ENCODE measurements at regions not wholly inside any gene's neighbourhood (a gene's known extent, or its start where the extent isn't known, plus 50 kb on each side); places are given as distances from the start of the nearest gene placed in this dataset.

- DNase-seq: no peak
Measured at GRCh38 chr13:107851670-107852069, 363.7 kb downstream of the LIG4 start.

GRCh38 chr13:107847406-107847805, 367.9 kb downstream of the LIG4 start:
- peak; percentile 63 for DNase-seq

- no peak for DNase-seq
Measured at GRCh38 chr13:107846642-107847041, 368.7 kb downstream of the LIG4 start.

- no peak for DNase-seq
Measured at GRCh38 chr13:107845911-107846310, 369.4 kb downstream of the LIG4 start.

GRCh38 chr13:107843681-107844080, 371.7 kb downstream of the LIG4 start:
- DNase-seq: no peak

GRCh38 chr13:107843281-107843680, 372.1 kb downstream of the LIG4 start:
- no peak for DNase-seq

- DNase-seq: no peak
Measured at GRCh38 chr13:107842562-107843180, 372.7 kb downstream of the LIG4 start.

GRCh38 chr13:107838588-107839161, 376.7 kb downstream of the LIG4 start:
- peak; percentile 98 for DNase-seq

GRCh38 chr13:107836685-107837084, 378.7 kb downstream of the LIG4 start:
- peak; percentile 66 for DNase-seq

- no peak for DNase-seq
Measured at GRCh38 chr13:107835339-107836018, 379.9 kb downstream of the LIG4 start.

- no peak for DNase-seq
Measured at GRCh38 chr13:107834717-107835116, 380.6 kb downstream of the LIG4 start.

GRCh38 chr13:107834281-107834680, 381.1 kb downstream of the LIG4 start:
- no peak for DNase-seq

GRCh38 chr13:107832500-107833100, 382.7 kb downstream of the LIG4 start:
- no peak for DNase-seq

GRCh38 chr13:107830804-107831203, 384.5 kb downstream of the LIG4 start:
- no peak for DNase-seq

- no peak for DNase-seq
Measured at GRCh38 chr13:107827840-107828549, 387.3 kb downstream of the LIG4 start.

- DNase-seq: peak; percentile 95
Measured at GRCh38 chr13:107824635-107825034, 390.7 kb downstream of the LIG4 start.

GRCh38 chr13:107822006-107822405, 393.3 kb downstream of the LIG4 start:
- no peak for DNase-seq

- DNase-seq: no peak
Measured at GRCh38 chr13:107821492-107821891, 393.8 kb downstream of the LIG4 start.

GRCh38 chr13:107819071-107819470, 396.3 kb downstream of the LIG4 start:
- no peak for DNase-seq

- DNase-seq: peak; percentile 94
Measured at GRCh38 chr13:107817647-107818287, 397.6 kb downstream of the LIG4 start.

GRCh38 chr13:107812014-107812412, 403.3 kb downstream of the LIG4 start:
- DNase-seq: no peak

GRCh38 chr13:107811233-107812013, 403.9 kb downstream of the LIG4 start:
- DNase-seq: no peak

Data from NCI-H187 treated with DMSO at 0.1 percent for 48 hours (cell line).